Transverse colon (tissue), 4 donors: ENCODE measurements at regions not wholly inside any gene's neighbourhood (a gene's known extent, or its start where the extent isn't known, plus 50 kb on each side); places are given as distances from the start of the nearest gene placed in this dataset.

ENCODE experiments used
- DNase-seq: peaks from one replicate; pipeline ENCODE4 v3.0.0-alpha.2; 2019
- H3K27ac ChIP-seq, 4 donors: fragments of 200-600 bp; sonication (generic); 2 replicates each; pipeline ENCODE4 v1.5.1; 2016 to 2018; ENCODE audit warnings: inconsistent platforms in 4 of 4
- H3K27me3 ChIP-seq: fragments of 200-600 bp; sonication (generic); 2 replicates; pipeline ENCODE4 v1.5.1; 2017; ENCODE audit warnings: inconsistent platforms
- H3K36me3 ChIP-seq, 4 donors: fragments of 200-600 bp; sonication (generic); 2 replicates each; pipeline ENCODE4 v1.5.1; 2017 to 2019; ENCODE audit warnings: inconsistent platforms in 4 of 4
- H3K4me1 ChIP-seq, 4 donors: fragments of 200-600 bp; sonication (generic); 2 replicates each; pipeline ENCODE4 v1.5.1; 2017 to 2020; ENCODE audit warnings: inconsistent platforms in 4 of 4
- H3K4me3 ChIP-seq, 4 donors: fragments of 200-600 bp; sonication (generic); 1 replicate in 1 of 4; 2 replicates in 3 of 4; pipeline versions ENCODE4 v1.5.1 to v1.6.1; 2017 to 2019; ENCODE audit warnings: inconsistent platforms in 4 of 4
- H3K9me3 ChIP-seq, 2 donors: fragments of 200-600 bp; sonication (generic); 2 replicates each; pipeline ENCODE4 v1.5.1; 2017 to 2019; ENCODE audit warnings: inconsistent platforms in 2 of 2
- CTCF ChIP-seq, 5 experiments: fragments of 200-600 bp in 3 of 5; fragments of 450-650 bp in 2 of 5; sonication (generic) in 3 of 5; IDR thresholded peaks; 1 replicate in 2 of 5; 2 replicates in 3 of 5; pipeline ENCODE4 v1.5.1; 2016 to 2017; ENCODE audit warnings: antibody characterized with exemption in 5 of 5, inconsistent platforms in 3 of 5, mild to moderate bottlenecking in 2 of 5, moderate library complexity in 1 of 5
- EP300 ChIP-seq: sonication (generic); formaldehyde crosslinking; IDR thresholded peaks from one replicate; pipeline ENCODE4 v1.6.1; 2017; ENCODE audit warnings: antibody characterized with exemption, low read depth
- POLR2A ChIP-seq: fragments of 450-650 bp; IDR thresholded peaks from one replicate; pipeline ENCODE4 v1.6.1; 2016; ENCODE audit warnings: antibody characterized with exemption, mild to moderate bottlenecking, moderate library complexity
- POLR2AphosphoS5 ChIP-seq, 3 donors: sonication (generic); formaldehyde crosslinking; IDR thresholded peaks; one replicate each; pipeline ENCODE4 v1.6.1; 2016; ENCODE audit warnings: antibody characterized with exemption in 3 of 3
- WGBS, 2 donors: methylation state at CpG; one replicate each; pipeline ENCODE4 v1.1.5; 2018; ENCODE audit warnings: low coverage in 1 of 2; 5-methylcytosine and 5-hydroxymethylcytosine counted together
- in situ Hi-C, 4 donors: fragments of 200-750 bp; cut with MboI; loops; one replicate each; pipeline versions ENCODE4 v1.15.0 to v1.15.1; 2017; ENCODE audit warnings: low sequenced_read_pairs in 3 of 4, low pct_ligation_motif_present in 1 of 4, low pct_unique_long_range_greater_than_20kb in 1 of 4
- intact Hi-C: fragments of 100-400 bp; cut with DNase I; formaldehyde crosslinking; loops from one replicate; pipeline ENCODE4 v1.15.1; 2023; ENCODE audit warnings: low total_unique reads

DNA sequence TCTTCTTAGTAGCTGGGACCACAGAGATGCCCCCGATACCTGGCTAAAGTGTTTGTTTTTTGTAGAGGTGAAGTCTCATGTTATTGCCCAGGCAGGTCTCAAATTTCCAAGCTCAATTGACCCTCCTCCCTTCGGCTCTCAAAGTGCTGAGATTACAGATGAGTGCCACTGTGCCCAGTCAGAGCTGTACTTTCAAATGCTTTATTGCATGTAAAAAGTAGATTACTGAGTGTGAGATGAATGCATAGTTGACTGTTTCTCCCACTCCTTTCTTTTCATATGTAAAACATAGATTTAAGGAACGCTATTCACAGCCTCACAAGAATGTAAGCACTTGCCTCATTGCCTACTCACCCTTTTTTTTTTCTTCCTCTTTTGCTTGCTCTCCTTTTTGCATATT is 984.4 kb upstream of the PABPC4L start:
- no peak overlapping the region for H3K4me3 ChIP-seq
- no peak overlapping the region for H3K27ac ChIP-seq
- no peak for DNase-seq
- intact Hi-C loops, result no loop called here
- no peaks in the 10 kb centered on the region for H3K27me3 ChIP-seq
- in situ Hi-C loops, result no loop called here
- 14 to 40% methylated on average over 1 to 3 of the region's 3 CpGs for WGBS, 2 donors
- H3K4me1 ChIP-seq, result no peaks in the 10 kb centered on the region
- H3K36me3 ChIP-seq, result no peaks in the 10 kb centered on the region
- H3K9me3 ChIP-seq, result no peaks in the 10 kb centered on the region
- no peak for TF ChIP-seq CTCF (IDR thresholded peaks at IDR 0.05)
- no peak for TF ChIP-seq POLR2AphosphoS5 (IDR thresholded peaks at IDR 0.05)
- TF ChIP-seq POLR2A, result no peak
- TF ChIP-seq EP300, result no peak

DNA sequence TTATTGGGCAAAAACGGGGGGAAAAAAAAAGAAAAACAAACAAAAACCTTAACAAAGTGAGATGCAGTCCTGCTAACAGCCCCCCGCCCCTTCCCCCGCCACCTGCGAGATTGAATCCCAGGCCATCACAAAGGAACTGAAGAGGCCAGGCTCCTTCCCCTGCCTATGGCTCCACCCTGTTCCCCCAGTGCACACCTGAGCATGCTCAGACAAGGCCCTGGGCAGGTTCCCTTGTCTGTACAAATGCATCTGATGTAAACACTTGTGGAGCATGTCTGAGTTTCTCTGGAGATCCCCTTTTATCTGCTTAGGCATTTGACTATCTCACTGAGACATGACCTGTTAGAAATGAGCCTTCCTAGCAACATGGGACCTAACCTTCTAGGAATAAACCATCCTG is 983.7 kb upstream of the PABPC4L start:
- no peaks in the 10 kb centered on the region for H3K27me3 ChIP-seq
- no peaks in the 10 kb centered on the region for H3K9me3 ChIP-seq
- TF ChIP-seq EP300 (no peak), POLR2A (no peak), CTCF (IDR thresholded peaks at IDR 0.05) (no peak), POLR2AphosphoS5 (IDR thresholded peaks at IDR 0.05) (no peak)
- in situ Hi-C loops (no loop called here), intact Hi-C loops (no loop called here)
- H3K36me3 ChIP-seq, result no peaks in the 10 kb centered on the region
- WGBS, 2 donors, result 63% methylated on average over 4 of the region's 4 CpGs; no CpG with 5 or more reads in 1 of the 2 donors
- H3K4me3 ChIP-seq, result no peak overlapping the region
- DNase-seq, result no peak
- H3K27ac ChIP-seq, result no peak overlapping the region
- H3K4me1 ChIP-seq, result no peaks in the 10 kb centered on the region

DNA sequence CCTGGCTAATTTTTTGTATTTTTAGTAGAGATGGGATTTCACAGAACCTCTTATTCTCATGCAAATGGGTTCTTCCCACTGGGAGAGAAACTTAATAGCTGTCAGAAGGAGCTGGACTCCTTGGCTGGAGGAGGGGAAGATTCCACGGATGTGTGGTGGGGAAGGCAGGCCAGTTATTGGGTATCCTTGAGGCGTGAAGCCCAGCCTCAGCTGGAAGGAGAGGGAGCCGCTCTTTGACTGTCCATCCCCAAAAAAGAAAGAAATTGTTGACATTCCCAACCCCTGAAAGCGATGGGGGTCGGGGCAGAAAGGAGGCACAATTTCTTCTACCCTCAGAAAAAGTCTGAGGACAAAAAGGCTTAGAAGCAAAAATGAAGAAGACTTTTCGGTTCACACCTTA is 983.1 kb upstream of the PABPC4L start:
- no peaks in the 10 kb centered on the region for H3K4me1 ChIP-seq
- intact Hi-C loops, result no loop called here
- 66 to 75% methylated on average over 6 of the region's 6 CpGs for WGBS, 2 donors
- no peak for TF ChIP-seq POLR2AphosphoS5 (IDR thresholded peaks at IDR 0.05)
- no peak for TF ChIP-seq EP300
- TF ChIP-seq POLR2A, result no peak
- TF ChIP-seq CTCF (IDR thresholded peaks at IDR 0.05), result no peak
- no peak overlapping the region for H3K27ac ChIP-seq
- H3K9me3 ChIP-seq, result no peaks in the 10 kb centered on the region
- H3K36me3 ChIP-seq, result no peaks in the 10 kb centered on the region
- H3K27me3 ChIP-seq, result no peaks in the 10 kb centered on the region
- no peak overlapping the region for H3K4me3 ChIP-seq
- in situ Hi-C loops, result no loop called here
- no peak for DNase-seq

DNA sequence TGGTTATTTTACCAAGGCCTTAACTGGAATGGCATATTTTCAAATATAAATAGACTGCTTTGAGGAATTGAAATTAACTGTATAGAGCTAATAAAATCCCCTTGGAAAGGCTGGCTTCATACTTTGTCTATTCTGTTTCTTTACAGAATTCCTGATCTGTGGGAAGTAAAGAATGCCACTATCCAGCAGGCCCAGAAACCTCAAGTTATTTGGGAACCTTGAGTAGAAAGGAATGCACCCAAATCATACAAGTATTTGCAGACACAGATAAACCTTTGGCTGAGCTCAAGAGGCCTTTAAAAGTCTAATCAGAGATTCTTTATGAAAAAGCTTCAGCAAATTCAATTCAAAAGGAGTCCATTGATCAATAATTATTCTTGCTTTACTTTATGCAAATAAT is 975.7 kb upstream of the PABPC4L start:
- intact Hi-C loops, result no loop called here
- Histone ChIP-seq H3K27me3 (no peaks in the 10 kb centered on the region), H3K36me3 (no peaks in the 10 kb centered on the region), H3K27ac (no peak overlapping the region), H3K4me3 (no peak overlapping the region), H3K9me3 (no peaks in the 10 kb centered on the region), H3K4me1 (no peaks in the 10 kb centered on the region)
- DNase-seq, result no peak
- in situ Hi-C loops, result no loop called here
- no peak for TF ChIP-seq CTCF (IDR thresholded peaks at IDR 0.05)
- TF ChIP-seq POLR2AphosphoS5 (IDR thresholded peaks at IDR 0.05), result no peak
- TF ChIP-seq POLR2A, result no peak
- TF ChIP-seq EP300, result no peak
